Prostate gland (tissue), 2 donors: ENCODE measurements at regions not wholly inside any gene's neighbourhood (a gene's known extent, or its start where the extent isn't known, plus 50 kb on each side); places are given as distances from the start of the nearest gene placed in this dataset.
A peak's percentile ranks its signal among the peaks of the same experiment; 100 is the strongest.

Experiments
- POLR2A ChIP-seq: fragments of 450-650 bp; IDR thresholded peaks from one replicate; pipeline ENCODE4 v1.6.1; 2016; ENCODE audit warnings: antibody characterized with exemption, mild to moderate bottlenecking
- POLR2AphosphoS5 ChIP-seq: sonication (generic); formaldehyde crosslinking; IDR thresholded peaks from one replicate; pipeline ENCODE4 v1.6.1; 2017; ENCODE audit warnings: antibody characterized with exemption
- TF ChIP-seq, protein P1 (sequence below), 4 experiments: fragments of 200-600 bp in 2 of 4; fragments of 450-650 bp in 2 of 4; sonication (generic) in 2 of 4; IDR thresholded peaks; 1 replicate in 3 of 4; 2 replicates in 1 of 4; pipeline ENCODE4 v1.5.1; 2016 to 2019; ENCODE audit warnings: antibody characterized with exemption in 4 of 4, mild to moderate bottlenecking in 2 of 4, moderate library complexity in 2 of 4

- no peak for TF ChIP-seq POLR2A
- TF ChIP-seq, protein P1, sequence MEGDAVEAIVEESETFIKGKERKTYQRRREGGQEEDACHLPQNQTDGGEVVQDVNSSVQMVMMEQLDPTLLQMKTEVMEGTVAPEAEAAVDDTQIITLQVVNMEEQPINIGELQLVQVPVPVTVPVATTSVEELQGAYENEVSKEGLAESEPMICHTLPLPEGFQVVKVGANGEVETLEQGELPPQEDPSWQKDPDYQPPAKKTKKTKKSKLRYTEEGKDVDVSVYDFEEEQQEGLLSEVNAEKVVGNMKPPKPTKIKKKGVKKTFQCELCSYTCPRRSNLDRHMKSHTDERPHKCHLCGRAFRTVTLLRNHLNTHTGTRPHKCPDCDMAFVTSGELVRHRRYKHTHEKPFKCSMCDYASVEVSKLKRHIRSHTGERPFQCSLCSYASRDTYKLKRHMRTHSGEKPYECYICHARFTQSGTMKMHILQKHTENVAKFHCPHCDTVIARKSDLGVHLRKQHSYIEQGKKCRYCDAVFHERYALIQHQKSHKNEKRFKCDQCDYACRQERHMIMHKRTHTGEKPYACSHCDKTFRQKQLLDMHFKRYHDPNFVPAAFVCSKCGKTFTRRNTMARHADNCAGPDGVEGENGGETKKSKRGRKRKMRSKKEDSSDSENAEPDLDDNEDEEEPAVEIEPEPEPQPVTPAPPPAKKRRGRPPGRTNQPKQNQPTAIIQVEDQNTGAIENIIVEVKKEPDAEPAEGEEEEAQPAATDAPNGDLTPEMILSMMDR (IDR thresholded peaks at IDR 0.05), result no peak
- peak; percentile 39 for TF ChIP-seq POLR2AphosphoS5
Measured at GRCh38 chr5:60495644-60496520, 204.1 kb downstream of the DEPDC1B start.
